HEK293T (cell line): ENCODE measurements at regions not wholly inside any gene's neighbourhood (a gene's known extent, or its start where the extent isn't known, plus 50 kb on each side); places are given as distances from the start of the nearest gene placed in this dataset.

Source experiments
- BHLHE40 ChIP-seq: fragments of 450-650 bp; IDR thresholded peaks from 2 replicates; pipeline ENCODE4 v1.6.1; 2016; ENCODE audit warnings: mild to moderate bottlenecking, moderate library complexity, borderline replicate concordance
- CTBP1 ChIP-seq: fragments of 450-650 bp; IDR thresholded peaks from 2 replicates; pipeline ENCODE4 v1.6.1; 2016; ENCODE audit warnings: borderline replicate concordance
- FOXA1 ChIP-seq: fragments of 450-650 bp; IDR thresholded peaks from 2 replicates; pipeline ENCODE4 v1.6.1; 2016; ENCODE audit warnings: mild to moderate bottlenecking
- FOXK2 ChIP-seq: fragments of 450-650 bp; IDR thresholded peaks from 2 replicates; pipeline ENCODE4 v1.6.1; 2016; ENCODE audit warnings: mild to moderate bottlenecking
- FOXM1 ChIP-seq: fragments of 450-650 bp; IDR thresholded peaks from 2 replicates; pipeline ENCODE4 v1.6.1; 2017; ENCODE audit warnings: mild to moderate bottlenecking, borderline replicate concordance
- NFRKB ChIP-seq: fragments of 450-650 bp; IDR thresholded peaks from 2 replicates; pipeline ENCODE4 v1.6.1; 2016; ENCODE audit warnings: mild to moderate bottlenecking, moderate library complexity
- SP1 ChIP-seq: fragments of 450-650 bp; IDR thresholded peaks from 2 replicates; pipeline ENCODE4 v1.6.1; 2017
- SUZ12 ChIP-seq: fragments of 450-650 bp; IDR thresholded peaks from 2 replicates; pipeline ENCODE4 v1.6.1; 2016; ENCODE audit warnings: mild to moderate bottlenecking
- TARDBP ChIP-seq: fragments of 450-650 bp; IDR thresholded peaks from 2 replicates; pipeline ENCODE4 v1.6.1; 2016
- ZNF384 ChIP-seq: fragments of 450-650 bp; IDR thresholded peaks from 2 replicates; pipeline ENCODE4 v1.6.1; 2016
- TF ChIP-seq, protein P1 (sequence below): fragments of 450-650 bp; IDR thresholded peaks from 2 replicates; pipeline ENCODE4 v1.6.1; 2016

DNA sequence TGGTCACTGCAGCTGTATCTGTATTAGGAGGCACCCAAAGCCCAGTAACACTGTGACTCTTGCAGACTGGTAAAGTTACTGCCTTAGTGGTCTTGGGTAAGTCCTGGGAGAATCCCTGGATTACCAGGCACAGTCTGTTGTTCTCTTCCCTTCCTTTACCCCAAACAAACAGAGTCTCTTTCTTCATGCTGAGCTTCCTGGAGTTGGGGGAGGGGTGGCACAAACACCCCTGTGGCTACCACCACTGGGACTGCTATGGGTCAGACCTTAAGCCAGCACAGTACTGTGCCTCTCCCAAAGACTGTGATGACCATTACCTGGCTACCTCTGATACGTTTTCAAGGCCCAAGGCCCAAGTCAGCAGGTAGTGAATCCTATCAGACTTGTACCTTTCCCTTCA, 59.9 kb upstream of the FAM3C start:
- TF ChIP-seq FOXM1 (no peak), SP1 (no peak), BHLHE40 (no peak), TARDBP (no peak), SUZ12 (no peak), NFRKB (no peak), CTBP1 (no peak), FOXK2 (no peak), FOXA1 (no peak), ZNF384 (no peak)
- TF ChIP-seq, protein P1, sequence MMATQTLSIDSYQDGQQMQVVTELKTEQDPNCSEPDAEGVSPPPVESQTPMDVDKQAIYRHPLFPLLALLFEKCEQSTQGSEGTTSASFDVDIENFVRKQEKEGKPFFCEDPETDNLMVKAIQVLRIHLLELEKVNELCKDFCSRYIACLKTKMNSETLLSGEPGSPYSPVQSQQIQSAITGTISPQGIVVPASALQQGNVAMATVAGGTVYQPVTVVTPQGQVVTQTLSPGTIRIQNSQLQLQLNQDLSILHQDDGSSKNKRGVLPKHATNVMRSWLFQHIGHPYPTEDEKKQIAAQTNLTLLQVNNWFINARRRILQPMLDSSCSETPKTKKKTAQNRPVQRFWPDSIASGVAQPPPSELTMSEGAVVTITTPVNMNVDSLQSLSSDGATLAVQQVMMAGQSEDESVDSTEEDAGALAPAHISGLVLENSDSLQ: no peak
